Tibial nerve (tissue), 4 donors: ENCODE measurements at regions not wholly inside any gene's neighbourhood (a gene's known extent, or its start where the extent isn't known, plus 50 kb on each side); places are given as distances from the start of the nearest gene placed in this dataset.

Experiments
- DNase-seq, 2 donors: peaks; one replicate each; pipeline ENCODE4 v3.0.0-alpha.2; 2019; ENCODE audit warnings: low spot score in 2 of 2
- H3K27ac ChIP-seq, 4 donors: fragments of 200-600 bp; sonication (generic) in 3 of 4; one replicate each; pipeline ENCODE4 v1.5.1; 2017 to 2019; ENCODE audit warnings: mild to moderate bottlenecking in 1 of 4
- H3K27me3 ChIP-seq, 2 donors: fragments of 200-600 bp; sonication (generic) in 1 of 2; one replicate each; pipeline versions ENCODE4 v1.5.1 to v1.6.0; 2017 to 2019
- H3K36me3 ChIP-seq, 3 donors: fragments of 200-600 bp; sonication (generic); one replicate each; pipeline ENCODE4 v1.5.1; 2018 to 2019
- H3K4me1 ChIP-seq, 4 donors: fragments of 200-600 bp; sonication (generic) in 3 of 4; one replicate each; pipeline ENCODE4 v1.5.1; 2017 to 2019
- H3K4me3 ChIP-seq, 4 donors: fragments of 200-600 bp; sonication (generic) in 3 of 4; one replicate each; pipeline ENCODE4 v1.5.1; 2017 to 2019; ENCODE audit warnings: mild to moderate bottlenecking in 1 of 4, moderate library complexity in 1 of 4
- H3K9me3 ChIP-seq, 4 donors: fragments of 200-600 bp; sonication (generic) in 3 of 4; one replicate each; pipeline ENCODE4 v1.5.1; 2017 to 2019
- CTCF ChIP-seq, 5 experiments: fragments of 200-600 bp in 3 of 5; fragments of 450-650 bp in 2 of 5; sonication (generic) in 3 of 5; IDR thresholded peaks; one replicate each; pipeline ENCODE4 v1.5.1; 2016 to 2019; ENCODE audit warnings: antibody characterized with exemption in 5 of 5, mild to moderate bottlenecking in 3 of 5, moderate library complexity in 2 of 5
- EP300 ChIP-seq, 2 donors: sonication (generic); formaldehyde crosslinking; IDR thresholded peaks; one replicate each; pipeline ENCODE4 v1.6.1; 2017; ENCODE audit warnings: antibody characterized with exemption in 2 of 2, mild to moderate bottlenecking in 1 of 2
- POLR2A ChIP-seq, 2 donors: fragments of 450-650 bp; IDR thresholded peaks; one replicate each; pipeline ENCODE4 v1.6.1; 2017; ENCODE audit warnings: antibody characterized with exemption in 2 of 2, mild to moderate bottlenecking in 2 of 2, moderate library complexity in 2 of 2
- WGBS, 2 donors: methylation state at CpG; one replicate each; pipeline ENCODE4 v1.1.5; 2018; 5-methylcytosine and 5-hydroxymethylcytosine counted together

- no peaks in the 10 kb centered on the region for H3K27me3 ChIP-seq
- 76 to 81% methylated on average over 14 of the region's 14 CpGs for WGBS, 2 donors
- TF ChIP-seq EP300 (IDR thresholded peaks at IDR 0.05) (no peak), CTCF (IDR thresholded peaks at IDR 0.05) (no peak), POLR2A (IDR thresholded peaks at IDR 0.05) (no peak)
- H3K27ac ChIP-seq: no peak overlapping the region
- H3K9me3 ChIP-seq: no peaks in the 10 kb centered on the region
- no peak overlapping the region for H3K4me3 ChIP-seq
- no peak for DNase-seq
- H3K4me1 ChIP-seq: no peaks in the 10 kb centered on the region
- H3K36me3 ChIP-seq: no peaks in the 10 kb centered on the region
Measured at GRCh38 chr1:14064649-14065442, 364.9 kb downstream of the PRDM2 start.

GRCh38 chr1:14065486-14065885 is 365.5 kb downstream of the PRDM2 start:
- Histone ChIP-seq H3K4me3 (no peak overlapping the region), H3K9me3 (no peaks in the 10 kb centered on the region), H3K27me3 (no peaks in the 10 kb centered on the region), H3K4me1 (no peaks in the 10 kb centered on the region), H3K27ac (no peak overlapping the region), H3K36me3 (no peaks in the 10 kb centered on the region)
- TF ChIP-seq POLR2A (IDR thresholded peaks at IDR 0.05) (no peak), CTCF (IDR thresholded peaks at IDR 0.05) (no peak), EP300 (IDR thresholded peaks at IDR 0.05) (no peak)
- 73 to 78% methylated on average over 6 of the region's 6 CpGs for WGBS, 2 donors
- DNase-seq: no peak

- 75 to 80% methylated on average over 5 of the region's 5 CpGs for WGBS, 2 donors
Measured at GRCh38 chr1:14067036-14067435, 367.0 kb downstream of the PRDM2 start.

GRCh38 chr1:14067711-14068110 is 367.7 kb downstream of the PRDM2 start:
- H3K27ac ChIP-seq: no peak overlapping the region
- no peak for DNase-seq
- H3K27me3 ChIP-seq: no peaks in the 10 kb centered on the region
- no peak overlapping the region for H3K4me3 ChIP-seq
- no peaks in the 10 kb centered on the region for H3K9me3 ChIP-seq
- no peaks in the 10 kb centered on the region for H3K36me3 ChIP-seq
- TF ChIP-seq POLR2A (IDR thresholded peaks at IDR 0.05) (no peak), CTCF (IDR thresholded peaks at IDR 0.05) (no peak), EP300 (IDR thresholded peaks at IDR 0.05) (no peak)
- WGBS, 2 donors: 44 to 52% methylated on average over 4 of the region's 4 CpGs
- no peaks in the 10 kb centered on the region for H3K4me1 ChIP-seq

More at GRCh38 chr1:14067036-14067435, 367.0 kb downstream of the PRDM2 start:
- Histone ChIP-seq H3K27me3 (no peaks in the 10 kb centered on the region), H3K4me3 (no peak overlapping the region), H3K4me1 (no peaks in the 10 kb centered on the region), H3K27ac (no peak overlapping the region), H3K36me3 (no peaks in the 10 kb centered on the region), H3K9me3 (no peaks in the 10 kb centered on the region)
- no peak for TF ChIP-seq EP300 (IDR thresholded peaks at IDR 0.05)
- TF ChIP-seq POLR2A (IDR thresholded peaks at IDR 0.05): no peak
- no peak for TF ChIP-seq CTCF (IDR thresholded peaks at IDR 0.05)
- no peak for DNase-seq

GRCh38 chr1:14071581-14071980 is 371.6 kb downstream of the PRDM2 start:
- no peak for TF ChIP-seq CTCF (IDR thresholded peaks at IDR 0.05)
- TF ChIP-seq EP300 (IDR thresholded peaks at IDR 0.05): no peak
- TF ChIP-seq POLR2A (IDR thresholded peaks at IDR 0.05): no peak
- Histone ChIP-seq H3K9me3 (no peaks in the 10 kb centered on the region), H3K36me3 (no peaks in the 10 kb centered on the region), H3K27ac (no peak overlapping the region), H3K27me3 (no peaks in the 10 kb centered on the region), H3K4me1 (no peaks in the 10 kb centered on the region), H3K4me3 (no peak overlapping the region)
- DNase-seq: no peak
- whole genome bisulfite sequencing, 2 donors: 88 to 93% methylated on average over 3 of the region's 3 CpGs
